ENCODE measurements at regions not wholly inside any gene's neighbourhood (a gene's known extent, or its start where the extent isn't known, plus 50 kb on each side); places are given as distances from the start of the nearest gene placed in this dataset.

GRCh38 chr7:22613496-22613895 is 113.5 kb upstream of the IL6 start:
- H3K27ac ChIP-seq, result no peak overlapping the region
- no peak for TF ChIP-seq ZFX (IDR thresholded peaks at IDR 0.05; ENCODE audit: borderline replicate concordance)
- TF ChIP-seq CTCF (IDR thresholded peaks at IDR 0.05), result no peak

- TF ChIP-seq ZFX (IDR thresholded peaks at IDR 0.05; ENCODE audit: borderline replicate concordance) (no peak), CTCF (IDR thresholded peaks at IDR 0.05) (no peak)
- H3K27ac ChIP-seq, result no peak overlapping the region
Measured at GRCh38 chr7:22612776-22613175, 112.8 kb upstream of the STEAP1B start.

GRCh38 chr7:22611758-22612079 is 111.7 kb upstream of the STEAP1B start:
- TF ChIP-seq ZFX (IDR thresholded peaks at IDR 0.05; ENCODE audit: borderline replicate concordance), result no peak
- H3K27ac ChIP-seq, result no peak overlapping the region

- no peak overlapping the region for H3K27ac ChIP-seq
- TF ChIP-seq CTCF (IDR thresholded peaks at IDR 0.05) (no peak), ZFX (IDR thresholded peaks at IDR 0.05; ENCODE audit: borderline replicate concordance) (no peak)
Measured at GRCh38 chr7:22610951-22611757, 111.2 kb upstream of the STEAP1B start.

- H3K27ac ChIP-seq, result no peak overlapping the region
Measured at GRCh38 chr7:22610263-22610662, 110.3 kb upstream of the STEAP1B start.

GRCh38 chr7:22607180-22607579 is 107.2 kb upstream of the STEAP1B start:
- TF ChIP-seq CTCF (IDR thresholded peaks at IDR 0.05) (no peak), ZFX (IDR thresholded peaks at IDR 0.05; ENCODE audit: borderline replicate concordance) (no peak)

More at GRCh38 chr7:22610263-22610662, 110.3 kb upstream of the STEAP1B start:
- TF ChIP-seq CTCF (IDR thresholded peaks at IDR 0.05) (no peak), ZFX (IDR thresholded peaks at IDR 0.05; ENCODE audit: borderline replicate concordance) (no peak)

GRCh38 chr7:22604246-22604645 is 104.3 kb upstream of the STEAP1B start:
- TF ChIP-seq ZFX (IDR thresholded peaks at IDR 0.05; ENCODE audit: borderline replicate concordance) (no peak), CTCF (IDR thresholded peaks at IDR 0.05) (no peak)
- no peak overlapping the region for H3K27ac ChIP-seq

More at GRCh38 chr7:22607180-22607579, 107.2 kb upstream of the STEAP1B start:
- no peak overlapping the region for H3K27ac ChIP-seq
